Heart left ventricle (tissue), 16 donors: ENCODE measurements at regions not wholly inside any gene's neighbourhood (a gene's known extent, or its start where the extent isn't known, plus 50 kb on each side); places are given as distances from the start of the nearest gene placed in this dataset.

ENCODE experiments used
- ATAC-seq, 4 donors: fragments of 200-7000 bp; cut with Tn5 transposase; one replicate each; pipeline ENCODE4 v1.9.1; 2020 to 2022; ENCODE audit warnings: moderate library complexity in 4 of 4, mild to moderate bottlenecking in 3 of 4, moderate number of reproducible peaks in 1 of 4
- DNase-seq, 5 donors: peaks; one replicate each; pipeline ENCODE4 v3.0.0-alpha.2; 2020
- H3K27ac ChIP-seq, 12 donors: fragments of 200-600 bp; sonication (generic) in 4 of 12; one replicate each; pipeline versions ENCODE4 v1.5.0 to v1.8.0; 2016 to 2022; ENCODE audit warnings: mild to moderate bottlenecking in 2 of 12
- H3K27me3 ChIP-seq, 9 donors: fragments of 200-600 bp; sonication (generic) in 2 of 9; one replicate each; pipeline versions ENCODE4 v1.5.1 to v1.8.0; 2016 to 2022; ENCODE audit warnings: mild to moderate bottlenecking in 3 of 9
- H3K36me3 ChIP-seq, 9 donors: fragments of 200-600 bp; sonication (generic) in 2 of 9; one replicate each; pipeline versions ENCODE4 v1.5.0 to v1.8.0; 2018 to 2022; ENCODE audit warnings: mild to moderate bottlenecking in 2 of 9
- H3K4me1 ChIP-seq, 12 donors: fragments of 200-600 bp; sonication (generic) in 4 of 12; one replicate each; pipeline versions ENCODE4 v1.5.0 to v1.8.0; 2016 to 2022; ENCODE audit warnings: mild to moderate bottlenecking in 3 of 12
- H3K4me3 ChIP-seq, 12 donors: fragments of 200-600 bp; sonication (generic) in 4 of 12; one replicate each; pipeline versions ENCODE4 v1.5.0 to v1.8.0; 2017 to 2022; ENCODE audit warnings: mild to moderate bottlenecking in 9 of 12, moderate library complexity in 4 of 12
- H3K9me3 ChIP-seq, 12 donors: fragments of 200-600 bp; sonication (generic) in 4 of 12; one replicate each; pipeline versions ENCODE4 v1.5.0 to v1.8.0; 2016 to 2022; ENCODE audit warnings: mild to moderate bottlenecking in 1 of 12
- POLR2A ChIP-seq, 2 donors: fragments of 450-650 bp; IDR thresholded peaks; one replicate each; pipeline ENCODE4 v1.6.1; 2017; ENCODE audit warnings: antibody characterized with exemption in 2 of 2, mild to moderate bottlenecking in 2 of 2, moderate library complexity in 2 of 2
- WGBS, 4 donors: extraction: QIAGEN DNeasy Blood & Tissue Kit in 2 of 4; methylation state at CpG; one replicate each; pipeline versions ENCODE4 v1.1.5 to v1.1.7; 2013 to 2018; 5-methylcytosine and 5-hydroxymethylcytosine counted together
- intact Hi-C, 10 donors: fragments of 100-400 bp; cut with DNase I; formaldehyde crosslinking; loops; one replicate each; pipeline versions ENCODE4 v1.11.1 to v1.14.2; 2022
- TF ChIP-seq, protein P1 (sequence below), 12 donors: fragments of 200-600 bp; sonication (generic) in 4 of 12; IDR thresholded peaks; one replicate each; pipeline versions ENCODE4 v1.5.0 to v1.8.0; 2018 to 2022; ENCODE audit warnings: antibody characterized with exemption in 12 of 12, mild to moderate bottlenecking in 5 of 12
- donor health status: ischemic (EF 13 %, LVEDD 7.1; RV severe dilation, severe dysfunction).
- donor health status: healthy with polysubstance abuse.
- donor health status: DM: no; HTN: yes; CAD: no.
- donor health status: DM: no; HTN: no; CAD: no.
- donor health status: ischemic (EF 25% LVEDD 6.9; RV normal size, moderate dysfunction).
- donor health status: ischemic (EF 25% LVEDD 5.7; RV mildly dilated, moderate dysfunction).
- donor health status: healthy.
- donor health status: DM: yes; HTN: yes; CAD: no.
- donor health status: ischemic (EF 35%, LVEDD 5.7; RV mildly dilated, moderate dysfunction).
- donor health status: nonischemic (EF 11% LVEDD 7.7; RV severe dilation, severe dysfunction).
- donor health status: DM: yes; HTN: yes; CAD: no.
- donor health status: PGD.
- donor health status: ischemic (EF 29% LVEDD 5.4; RV normal size, mild dysfunction).
- donor health status: nonischemic (EF 23%, LVEDD 6.1; RV moderate dilation, normal function).

GRCh38 chr14:97782871-97783414, 985.8 kb downstream of the VRK1 start:
- H3K4me1 ChIP-seq, result no peaks in the 10 kb centered on the region
- H3K36me3 ChIP-seq, result no peaks in the 10 kb centered on the region
- H3K9me3 ChIP-seq, result no peaks in the 10 kb centered on the region
- DNase-seq (no peak), ATAC-seq (no peak)
- H3K27ac ChIP-seq, result no peak overlapping the region
- 50 to 61% (median 56%) methylated on average over 8 of the region's 8 CpGs for WGBS, 4 donors
- no peak overlapping the region for H3K4me3 ChIP-seq
- intact Hi-C loops, result no loop called here
- TF ChIP-seq, protein P1, sequence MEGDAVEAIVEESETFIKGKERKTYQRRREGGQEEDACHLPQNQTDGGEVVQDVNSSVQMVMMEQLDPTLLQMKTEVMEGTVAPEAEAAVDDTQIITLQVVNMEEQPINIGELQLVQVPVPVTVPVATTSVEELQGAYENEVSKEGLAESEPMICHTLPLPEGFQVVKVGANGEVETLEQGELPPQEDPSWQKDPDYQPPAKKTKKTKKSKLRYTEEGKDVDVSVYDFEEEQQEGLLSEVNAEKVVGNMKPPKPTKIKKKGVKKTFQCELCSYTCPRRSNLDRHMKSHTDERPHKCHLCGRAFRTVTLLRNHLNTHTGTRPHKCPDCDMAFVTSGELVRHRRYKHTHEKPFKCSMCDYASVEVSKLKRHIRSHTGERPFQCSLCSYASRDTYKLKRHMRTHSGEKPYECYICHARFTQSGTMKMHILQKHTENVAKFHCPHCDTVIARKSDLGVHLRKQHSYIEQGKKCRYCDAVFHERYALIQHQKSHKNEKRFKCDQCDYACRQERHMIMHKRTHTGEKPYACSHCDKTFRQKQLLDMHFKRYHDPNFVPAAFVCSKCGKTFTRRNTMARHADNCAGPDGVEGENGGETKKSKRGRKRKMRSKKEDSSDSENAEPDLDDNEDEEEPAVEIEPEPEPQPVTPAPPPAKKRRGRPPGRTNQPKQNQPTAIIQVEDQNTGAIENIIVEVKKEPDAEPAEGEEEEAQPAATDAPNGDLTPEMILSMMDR (IDR thresholded peaks at IDR 0.05), result no peak
- no peak for TF ChIP-seq POLR2A (IDR thresholded peaks at IDR 0.05)
- H3K27me3 ChIP-seq, result no peaks in the 10 kb centered on the region

DNA sequence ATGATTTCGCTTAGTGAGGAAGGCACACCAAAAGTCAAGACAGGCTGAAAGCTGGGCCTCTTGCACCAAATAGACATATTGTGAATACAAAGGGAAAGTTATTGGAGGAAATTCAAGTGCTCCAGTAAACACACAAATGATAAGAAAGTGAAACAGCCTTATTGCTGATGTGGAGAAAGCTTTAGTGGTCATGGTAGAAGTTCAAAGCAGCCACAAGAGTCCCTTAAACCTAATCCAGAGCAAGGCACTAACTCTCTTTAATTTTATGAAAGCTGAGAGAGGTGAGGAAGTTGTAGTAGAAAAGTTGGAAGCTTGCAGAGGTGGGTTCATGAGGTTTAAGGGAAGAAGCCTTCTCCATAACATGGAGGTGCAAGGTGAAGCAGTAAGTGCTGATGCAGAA, 988.3 kb downstream of the VRK1 start:
- Histone ChIP-seq H3K36me3 (no peaks in the 10 kb centered on the region), H3K27me3 (no peaks in the 10 kb centered on the region), H3K4me3 (no peak overlapping the region), H3K4me1 (no peaks in the 10 kb centered on the region), H3K27ac (no peak overlapping the region), H3K9me3 (no peaks in the 10 kb centered on the region)
- WGBS, 4 donors, result 85 to 95% (median 90%) methylated on average over 1 of the region's 1 CpG
- DNase-seq, result no peak
- intact Hi-C loops, result no loop called here
- ATAC-seq, result no peak
- no peak for TF ChIP-seq POLR2A (IDR thresholded peaks at IDR 0.05)
- TF ChIP-seq, protein P1 (IDR thresholded peaks at IDR 0.05), result no peak

GRCh38 chr14:97788364-97788763, 991.2 kb downstream of the VRK1 start:
- no peaks in the 10 kb centered on the region for H3K4me1 ChIP-seq
- H3K4me3 ChIP-seq, result no peak overlapping the region
- H3K36me3 ChIP-seq, result no peaks in the 10 kb centered on the region
- DNase-seq (no peak), ATAC-seq (no peak)
- H3K27ac ChIP-seq, result no peak overlapping the region
- H3K27me3 ChIP-seq, result no peaks in the 10 kb centered on the region
- TF ChIP-seq, protein P1 (IDR thresholded peaks at IDR 0.05), result no peak
- TF ChIP-seq POLR2A (IDR thresholded peaks at IDR 0.05), result no peak
- intact Hi-C loops, result no loop called here
- H3K9me3 ChIP-seq, result no peaks in the 10 kb centered on the region

DNA sequence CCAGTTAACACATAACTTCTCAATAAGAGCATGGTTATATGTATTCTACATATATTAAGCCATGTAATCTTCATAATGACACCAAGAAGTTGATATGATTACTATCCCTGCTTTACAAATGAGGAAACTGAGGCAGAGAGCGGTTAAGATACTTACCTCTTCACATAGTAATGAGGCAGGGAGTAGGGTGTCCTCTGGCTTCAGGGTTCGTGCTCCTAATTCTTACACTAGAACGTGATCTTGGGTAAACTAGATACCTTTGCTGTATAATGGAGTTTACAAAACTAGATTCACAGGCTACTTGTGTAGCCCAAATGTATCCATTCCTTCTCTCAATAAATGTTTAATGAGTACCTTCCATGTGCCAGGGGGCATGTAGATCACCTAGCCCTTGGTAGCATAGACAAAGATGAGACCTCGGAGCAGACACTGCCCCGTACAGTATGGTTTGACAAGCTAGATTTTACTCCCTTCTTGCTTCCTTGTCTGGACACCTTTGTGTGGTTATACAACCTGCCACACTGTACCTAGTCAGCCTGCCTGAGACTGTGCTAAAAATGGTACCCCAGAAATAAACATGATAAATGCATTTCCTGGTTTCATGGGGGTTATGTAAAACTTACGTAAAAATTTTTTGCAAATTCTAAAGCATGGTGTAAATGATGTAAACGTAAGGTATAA, 991.8 kb downstream of the VRK1 start:
- intact Hi-C loops, result no loop called here
- ATAC-seq (no peak), DNase-seq (no peak)
- no peaks in the 10 kb centered on the region for H3K27me3 ChIP-seq
- WGBS, 4 donors, result 86 to 94% (median 89%) methylated on average over 7 of the region's 7 CpGs
- no peak overlapping the region for H3K4me3 ChIP-seq
- TF ChIP-seq, protein P1 (IDR thresholded peaks at IDR 0.05), result no peak
- no peak for TF ChIP-seq POLR2A (IDR thresholded peaks at IDR 0.05)
- H3K36me3 ChIP-seq, result no peaks in the 10 kb centered on the region
- H3K4me1 ChIP-seq, result no peaks in the 10 kb centered on the region
- H3K27ac ChIP-seq, result no peak overlapping the region
- no peaks in the 10 kb centered on the region for H3K9me3 ChIP-seq
